Heart right ventricle (tissue), 16 donors: ENCODE measurements at regions not wholly inside any gene's neighbourhood (a gene's known extent, or its start where the extent isn't known, plus 50 kb on each side); places are given as distances from the start of the nearest gene placed in this dataset.

Source experiments
- ATAC-seq, 8 donors: fragments of 200-7000 bp; cut with Tn5 transposase; one replicate each; pipeline ENCODE4 v1.9.1; 2020; ENCODE audit warnings: mild to moderate bottlenecking in 8 of 8, moderate library complexity in 8 of 8, moderate number of reproducible peaks in 1 of 8
- DNase-seq, 2 donors: peaks; one replicate each; pipeline ENCODE4 v3.0.0-alpha.2; 2020
- H3K27ac ChIP-seq, 10 donors: fragments of 200-600 bp; sonication (generic) in 2 of 10; one replicate each; pipeline versions ENCODE4 v1.5.0 to v1.8.0; 2020 to 2022; ENCODE audit warnings: mild to moderate bottlenecking in 3 of 10
- H3K27me3 ChIP-seq, 7 donors: fragments of 200-600 bp; one replicate each; pipeline ENCODE4 v1.8.0; 2021 to 2022; ENCODE audit warnings: mild to moderate bottlenecking in 2 of 7
- H3K36me3 ChIP-seq, 9 donors: fragments of 200-600 bp; sonication (generic) in 1 of 9; one replicate each; pipeline versions ENCODE4 v1.5.0 to v1.8.0; 2020 to 2022; ENCODE audit warnings: mild to moderate bottlenecking in 2 of 9
- H3K4me1 ChIP-seq, 9 donors: fragments of 200-600 bp; sonication (generic) in 1 of 9; one replicate each; pipeline versions ENCODE4 v1.5.0 to v1.8.0; 2020 to 2022; ENCODE audit warnings: mild to moderate bottlenecking in 4 of 9
- H3K4me3 ChIP-seq, 10 donors: fragments of 200-600 bp; sonication (generic) in 2 of 10; one replicate each; pipeline versions ENCODE4 v1.5.0 to v1.8.0; 2020 to 2022; ENCODE audit warnings: mild to moderate bottlenecking in 7 of 10, moderate library complexity in 2 of 10
- H3K9me3 ChIP-seq, 11 donors: fragments of 200-600 bp in 10 of 11; sonication (generic) in 2 of 11; one replicate each; pipeline versions ENCODE4 v1.5.0 to v1.8.0; 2013 to 2022; ENCODE audit warnings: mild to moderate bottlenecking in 2 of 11, control low read depth in 1 of 11, moderate library complexity in 1 of 11
- WGBS, 2 donors: extraction: QIAGEN DNeasy Blood & Tissue Kit; methylation state at CpG; one replicate each; pipeline ENCODE4 v1.1.7; 2013; ENCODE audit warnings: inconsistent platforms in 1 of 2; 5-methylcytosine and 5-hydroxymethylcytosine counted together
- intact Hi-C, 10 donors: fragments of 100-400 bp; cut with DNase I; formaldehyde crosslinking; loops; one replicate each; pipeline versions ENCODE4 v1.11.1 to v1.14.2; 2022
- TF ChIP-seq, protein P1 (sequence below), 9 donors: fragments of 200-600 bp; sonication (generic) in 2 of 9; IDR thresholded peaks; one replicate each; pipeline versions ENCODE4 v1.5.0 to v1.8.0; 2021 to 2022; ENCODE audit warnings: antibody characterized with exemption in 9 of 9, mild to moderate bottlenecking in 5 of 9, moderate library complexity in 1 of 9
- donor health status: Arrhythmogenic right ventricular cardiomyopathy.
- donor health status: ischemic (EF 13 %, LVEDD 7.1; RV severe dilation, severe dysfunction).
- donor health status: healthy with polysubstance abuse.
- donor health status: DM: no; HTN: yes; CAD: no.
- donor health status: DM: no; HTN: no; CAD: no.
- donor health status: ischemic (EF 25% LVEDD 6.9; RV normal size, moderate dysfunction).
- donor health status: ischemic (EF 25% LVEDD 5.7; RV mildly dilated, moderate dysfunction).
- donor health status: healthy.
- donor health status: DM: yes; HTN: yes; CAD: no.
- donor health status: Ischemic cardiomyopathy.
- donor health status: ischemic (EF 35%, LVEDD 5.7; RV mildly dilated, moderate dysfunction).
- donor health status: nonischemic (EF 11% LVEDD 7.7; RV severe dilation, severe dysfunction).
- donor health status: DM: yes; HTN: yes; CAD: no.
- donor health status: PGD.
- donor health status: ischemic (EF 29% LVEDD 5.4; RV normal size, mild dysfunction).
- donor health status: nonischemic (EF 23%, LVEDD 6.1; RV moderate dilation, normal function).

DNA sequence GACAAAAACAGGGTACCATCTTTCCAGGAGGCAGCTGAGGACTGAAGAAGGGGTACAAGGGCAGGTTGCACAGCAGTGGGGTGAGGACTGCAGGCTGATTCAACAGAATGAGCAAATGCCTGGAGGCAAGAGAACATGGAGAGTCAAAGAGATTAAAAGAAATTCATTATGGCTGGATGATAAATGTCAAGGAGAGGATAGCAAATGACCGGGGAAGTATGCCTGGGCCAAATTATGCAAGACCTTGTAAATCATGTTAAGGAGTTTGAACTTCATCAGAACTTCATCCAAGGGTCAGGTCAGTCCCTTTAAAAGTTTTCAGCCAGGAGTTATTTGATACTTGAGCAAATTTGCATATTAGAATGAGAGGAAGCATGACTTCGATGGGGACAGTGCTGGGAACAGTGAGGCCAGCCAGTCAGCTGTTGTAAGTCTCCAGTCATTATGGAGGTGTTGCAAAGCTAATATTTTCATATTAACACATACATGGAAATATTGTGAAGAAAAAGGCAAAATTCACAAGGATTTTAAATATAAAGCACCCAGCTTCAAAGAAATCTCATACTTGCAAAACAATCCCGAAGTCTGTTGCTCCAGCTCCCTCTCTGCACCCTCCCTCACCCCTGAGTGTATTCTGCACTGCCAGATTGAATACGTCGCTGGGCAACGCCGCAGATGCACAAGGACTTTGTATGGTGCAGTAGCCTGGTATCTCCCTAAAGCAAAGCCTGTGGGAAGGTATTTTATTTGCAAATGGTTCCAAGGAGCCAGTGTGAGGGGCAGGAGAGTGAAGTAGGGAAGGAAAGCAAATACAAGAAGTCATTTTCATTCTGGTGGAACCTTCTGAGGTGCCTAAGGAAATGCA is 509.8 kb upstream of the TLE4 start:
- ATAC-seq (no peak), DNase-seq (no peak)
- Histone ChIP-seq H3K4me3 (no peak overlapping the region), H3K27me3 (no peaks in the 10 kb centered on the region), H3K4me1 (no peaks in the 10 kb centered on the region), H3K36me3 (no peaks in the 10 kb centered on the region), H3K9me3 (peaks cover 0 to 14% (median 0%) of the 10 kb centered on the region in 11 donors), H3K27ac (no peak overlapping the region)
- TF ChIP-seq, protein P1, sequence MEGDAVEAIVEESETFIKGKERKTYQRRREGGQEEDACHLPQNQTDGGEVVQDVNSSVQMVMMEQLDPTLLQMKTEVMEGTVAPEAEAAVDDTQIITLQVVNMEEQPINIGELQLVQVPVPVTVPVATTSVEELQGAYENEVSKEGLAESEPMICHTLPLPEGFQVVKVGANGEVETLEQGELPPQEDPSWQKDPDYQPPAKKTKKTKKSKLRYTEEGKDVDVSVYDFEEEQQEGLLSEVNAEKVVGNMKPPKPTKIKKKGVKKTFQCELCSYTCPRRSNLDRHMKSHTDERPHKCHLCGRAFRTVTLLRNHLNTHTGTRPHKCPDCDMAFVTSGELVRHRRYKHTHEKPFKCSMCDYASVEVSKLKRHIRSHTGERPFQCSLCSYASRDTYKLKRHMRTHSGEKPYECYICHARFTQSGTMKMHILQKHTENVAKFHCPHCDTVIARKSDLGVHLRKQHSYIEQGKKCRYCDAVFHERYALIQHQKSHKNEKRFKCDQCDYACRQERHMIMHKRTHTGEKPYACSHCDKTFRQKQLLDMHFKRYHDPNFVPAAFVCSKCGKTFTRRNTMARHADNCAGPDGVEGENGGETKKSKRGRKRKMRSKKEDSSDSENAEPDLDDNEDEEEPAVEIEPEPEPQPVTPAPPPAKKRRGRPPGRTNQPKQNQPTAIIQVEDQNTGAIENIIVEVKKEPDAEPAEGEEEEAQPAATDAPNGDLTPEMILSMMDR (IDR thresholded peaks at IDR 0.05): no peak
- intact Hi-C loops: loop anchor here in 1 of 10 donors (5.0 kb wide), 1 partner anchor 135 kb away; no protein-coding TSS in a partner anchor
- 77 to 78% methylated on average over 7 of the region's 7 CpGs for WGBS, 2 donors

DNA sequence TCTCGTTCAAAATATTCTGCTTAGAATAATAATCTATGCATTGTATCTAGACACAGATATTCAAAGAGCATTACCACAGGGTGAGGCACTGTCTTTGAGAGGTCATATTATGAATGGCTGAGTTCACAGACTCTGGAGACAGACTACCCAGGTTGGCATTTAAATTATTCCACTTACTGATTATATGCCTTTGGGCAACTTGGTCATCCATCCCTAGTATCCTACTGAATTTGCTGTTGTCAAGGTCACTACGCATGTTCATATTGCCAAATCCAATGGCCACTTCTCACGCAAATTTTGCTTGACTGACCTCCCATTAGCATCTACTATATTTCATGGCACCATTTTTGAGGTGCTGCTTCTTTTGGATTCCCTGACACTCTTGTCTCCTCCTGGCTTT is 498.6 kb upstream of the TLE4 start:
- no peak for DNase-seq
- no peaks in the 10 kb centered on the region for H3K36me3 ChIP-seq
- no peak overlapping the region for H3K27ac ChIP-seq
- H3K27me3 ChIP-seq: no peaks in the 10 kb centered on the region
- H3K4me1 ChIP-seq: no peaks in the 10 kb centered on the region
- intact Hi-C loops: no loop called here
- no peak for ATAC-seq
- TF ChIP-seq, protein P1 (IDR thresholded peaks at IDR 0.05): no peak
- no peak overlapping the region for H3K4me3 ChIP-seq
- no peaks in the 10 kb centered on the region for H3K9me3 ChIP-seq
- 89 to 92% methylated on average over 3 of the region's 3 CpGs for WGBS, 2 donors

DNA sequence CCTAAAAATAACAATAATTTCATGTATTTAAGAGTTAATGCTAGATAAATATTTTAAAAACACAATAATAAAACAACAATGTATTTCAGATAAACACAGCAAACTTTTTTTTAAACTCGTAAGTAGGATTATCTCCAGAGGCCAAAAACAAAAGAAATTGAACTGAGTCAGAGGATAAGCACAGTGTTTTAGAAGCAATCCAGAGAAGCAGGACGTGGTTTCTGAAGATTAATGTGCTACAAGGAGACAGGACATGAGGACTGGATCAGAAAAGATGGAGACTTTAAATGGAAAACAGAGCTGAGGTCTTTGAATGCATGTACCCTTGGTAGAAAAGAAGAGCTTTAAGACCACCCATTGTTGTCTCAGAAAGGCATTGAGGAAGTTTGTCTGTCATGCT is 491.2 kb upstream of the TLE4 start:
- TF ChIP-seq, protein P1 (IDR thresholded peaks at IDR 0.05): no peak
- no peaks in the 10 kb centered on the region for H3K4me1 ChIP-seq
- no peaks in the 10 kb centered on the region for H3K36me3 ChIP-seq
- H3K27ac ChIP-seq: no peak overlapping the region
- 38 to 43% methylated on average over 2 of the region's 2 CpGs for WGBS, 2 donors
- DNase-seq: no peak
- H3K9me3 ChIP-seq: peaks cover 0 to 10% (median 0%) of the 10 kb centered on the region in 11 donors
- H3K27me3 ChIP-seq: no peaks in the 10 kb centered on the region
- no peak overlapping the region for H3K4me3 ChIP-seq
- intact Hi-C loops: no loop called here
- ATAC-seq: no peak

DNA sequence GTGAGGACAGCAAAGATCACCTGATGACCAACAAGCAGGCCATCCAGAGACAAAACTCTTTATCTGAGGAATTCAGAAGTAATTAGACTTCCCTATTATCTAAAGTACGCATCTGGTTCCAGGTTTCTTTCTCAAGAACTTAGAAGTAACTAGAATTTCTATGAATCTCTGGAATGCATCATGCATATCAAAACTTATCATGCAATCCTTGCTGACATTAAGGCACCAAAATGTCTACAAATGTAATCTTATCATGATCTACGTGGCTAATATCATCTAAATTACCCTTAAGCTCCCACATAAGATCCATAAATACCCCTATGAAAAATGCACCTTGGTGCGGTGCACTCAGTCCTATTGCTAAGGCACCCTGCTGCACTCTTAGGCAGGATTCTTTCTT is 488.1 kb upstream of the TLE4 start:
- Histone ChIP-seq H3K27ac (no peak overlapping the region), H3K9me3 (peaks cover 0 to 10% (median 4%) of the 10 kb centered on the region in 11 donors)

More for the DNA sequence above, 488.1 kb upstream of the TLE4 start:
- whole genome bisulfite sequencing, 2 donors: 75 to 82% methylated on average over 3 of the region's 3 CpGs
- DNase-seq: no peak
- no peaks in the 10 kb centered on the region for H3K36me3 ChIP-seq
- no peak for ATAC-seq
- intact Hi-C loops: no loop called here
- H3K27me3 ChIP-seq: no peaks in the 10 kb centered on the region
- H3K4me1 ChIP-seq: no peaks in the 10 kb centered on the region
- H3K4me3 ChIP-seq: no peak overlapping the region
- TF ChIP-seq, protein P1 (IDR thresholded peaks at IDR 0.05): no peak
